Endodermal cell (in vitro differentiated cells): ENCODE measurements at regions not wholly inside any gene's neighbourhood (a gene's known extent, or its start where the extent isn't known, plus 50 kb on each side); places are given as distances from the start of the nearest gene placed in this dataset.
A peak's percentile ranks its signal among the peaks of the same experiment; 100 is the strongest.
"Not testable (repeated sequence)": the region's sequence is repeated elsewhere in the genome, so short reads cannot be mapped to it uniquely, and the experiment has no call there.

ENCODE experiments used
- DNase-seq: peaks from one replicate; pipeline ENCODE4 v3.0.0-alpha.2; 2017
- H3K27ac ChIP-seq: 2 replicates; pipeline ENCODE4 v1.5.1; 2013; ENCODE audit warnings: mild to moderate bottlenecking, low read depth, low read length, moderate library complexity
- H3K27me3 ChIP-seq: 2 replicates; pipeline ENCODE4 v1.6.1; 2013; ENCODE audit warnings: mild to moderate bottlenecking, low read length, moderate library complexity; ENCODE audit not compliant: insufficient read depth, control insufficient read depth, poor library complexity, severe bottlenecking
- H3K36me3 ChIP-seq: 2 replicates; pipeline ENCODE4 v1.7.0; 2013; ENCODE audit warnings: mild to moderate bottlenecking, low read length, moderate library complexity; ENCODE audit not compliant: control insufficient read depth, insufficient read depth
- H3K4me1 ChIP-seq: one replicate; pipeline ENCODE4 v1.7.0; 2013; ENCODE audit warnings: low read length; ENCODE audit not compliant: control insufficient read depth, insufficient read depth
- H3K4me3 ChIP-seq: 2 replicates; pipeline ENCODE4 v1.5.1; 2013; ENCODE audit warnings: mild to moderate bottlenecking, low read length, moderate library complexity
- H3K9ac ChIP-seq: 2 replicates; pipeline ENCODE4 v1.6.1; 2013; ENCODE audit warnings: mild to moderate bottlenecking, low read length, moderate library complexity; ENCODE audit not compliant: poor library complexity, severe bottlenecking; ENCODE audit errors: extremely low read depth
- H3K9me3 ChIP-seq: 2 replicates; pipeline ENCODE4 v1.6.1; 2013; ENCODE audit warnings: mild to moderate bottlenecking, low read length, moderate library complexity; ENCODE audit not compliant: control insufficient read depth
- H3K27ac Mint-ChIP-seq: 2 replicates; pipeline ENCODE4 v1.8.0; 2020; ENCODE audit warnings: mixed read lengths
- H3K27me3 Mint-ChIP-seq: 2 replicates; pipeline ENCODE4 v1.8.0; 2021; ENCODE audit warnings: mild to moderate bottlenecking, mixed read lengths; ENCODE audit not compliant: insufficient read depth
- H3K36me3 Mint-ChIP-seq: 2 replicates; pipeline ENCODE4 v1.8.0; 2020; ENCODE audit warnings: low read depth, mixed read lengths
- H3K4me1 Mint-ChIP-seq: 2 replicates; pipeline ENCODE4 v1.8.0; 2020; ENCODE audit warnings: mixed read lengths
- H3K4me3 Mint-ChIP-seq: 2 replicates; pipeline ENCODE4 v1.8.0; 2020; ENCODE audit warnings: mild to moderate bottlenecking, moderate library complexity, mixed read lengths
- H3K9me3 Mint-ChIP-seq: 2 replicates; pipeline ENCODE4 v1.8.0; 2020; ENCODE audit warnings: mild to moderate bottlenecking, mixed read lengths
- CTCF ChIP-seq: fragments of 200-600 bp; sonication (generic); conservative IDR thresholded peaks from 2 replicates; pipeline ENCODE4 v1.5.0; 2021; ENCODE audit warnings: antibody characterized with exemption, mild to moderate bottlenecking
- WGBS, 2 experiments: methylation state at CpG; one replicate each; pipeline versions ENCODE4 v1.1.5 to v1.1.7; 2013; ENCODE audit warnings: missing lambda C conversion rate in 2 of 2, mixed read lengths in 1 of 2; ENCODE audit not compliant: insufficient coverage in 1 of 2, insufficient read length in 1 of 2; 5-methylcytosine and 5-hydroxymethylcytosine counted together

GRCh38 chr20:11180186-11180585, 506.4 kb upstream of the JAG1 start:
- Mint-ChIP-seq H3K36me3 (peaks cover 3% of the 10 kb centered on the region), H3K27me3 (no peaks in the 10 kb centered on the region), H3K4me3 (no peak overlapping the region), H3K9me3 (peaks cover 24% of the 10 kb centered on the region), H3K4me1 (no peaks in the 10 kb centered on the region), H3K27ac (no peak overlapping the region)
- no peak for DNase-seq
- Histone ChIP-seq H3K27ac (no peak overlapping the region), H3K4me3 (no peak overlapping the region), H3K36me3 (no peaks in the 10 kb centered on the region), H3K27me3 (no peaks in the 10 kb centered on the region), H3K9me3 (peaks cover 27% of the 10 kb centered on the region), H3K4me1 (no peaks in the 10 kb centered on the region), H3K9ac (no peak overlapping the region)
- no peak for TF ChIP-seq CTCF

GRCh38 chr20:11181129-11181528, 507.3 kb upstream of the JAG1 start:
- not testable (repeated sequence) for H3K4me3 ChIP-seq, H3K27ac Mint-ChIP-seq, H3K4me1 Mint-ChIP-seq, H3K27me3 ChIP-seq, H3K36me3 ChIP-seq, H3K4me1 ChIP-seq, H3K4me3 Mint-ChIP-seq, H3K27me3 Mint-ChIP-seq, DNase-seq, H3K27ac ChIP-seq, H3K9ac ChIP-seq, H3K36me3 Mint-ChIP-seq
- H3K9me3 Mint-ChIP-seq, result peaks cover 25% of the 10 kb centered on the region
- H3K9me3 ChIP-seq, result peaks cover 31% of the 10 kb centered on the region
- 89 to 100% methylated on average over 2 to 3 of the region's 3 CpGs for WGBS, 2 experiments

- Mint-ChIP-seq H3K27me3 (no peaks in the 10 kb centered on the region), H3K27ac (no peak overlapping the region), H3K4me3 (no peak overlapping the region), H3K4me1 (no peaks in the 10 kb centered on the region), H3K9me3 (peaks cover 25% of the 10 kb centered on the region), H3K36me3 (peaks cover 3% of the 10 kb centered on the region)
- H3K36me3 ChIP-seq, result no peaks in the 10 kb centered on the region
- H3K4me3 ChIP-seq, result no peak overlapping the region
- DNase-seq, result no peak
- no peak overlapping the region for H3K27ac ChIP-seq
- H3K9me3 ChIP-seq, result peaks cover 31% of the 10 kb centered on the region
- 76 to 83% methylated on average over 3 of the region's 3 CpGs for WGBS, 2 experiments
- H3K27me3 ChIP-seq, result no peaks in the 10 kb centered on the region
- no peaks in the 10 kb centered on the region for H3K4me1 ChIP-seq
- peak; percentile 45 for TF ChIP-seq CTCF
- no peak overlapping the region for H3K9ac ChIP-seq
These were observed 508.2 kb upstream of the JAG1 start for GRCh38 chr20:11181966-11182365.

- H3K9ac ChIP-seq, result no peak overlapping the region
- H3K4me3 ChIP-seq, result no peak overlapping the region
- DNase-seq, result no peak
- H3K36me3 Mint-ChIP-seq, result peaks cover 3% of the 10 kb centered on the region
- peaks cover 25% of the 10 kb centered on the region for H3K9me3 Mint-ChIP-seq
- WGBS, 2 experiments, result 86% methylated on average over 1 of the region's 1 CpG; no CpG with 5 or more reads in 1 of the 2 experiments
- H3K4me3 Mint-ChIP-seq, result no peak overlapping the region
- H3K27me3 Mint-ChIP-seq, result no peaks in the 10 kb centered on the region
- no peak overlapping the region for H3K27ac ChIP-seq
- no peaks in the 10 kb centered on the region for H3K36me3 ChIP-seq
- no peak for TF ChIP-seq CTCF
- no peaks in the 10 kb centered on the region for H3K4me1 ChIP-seq
- H3K27me3 ChIP-seq, result no peaks in the 10 kb centered on the region
- H3K27ac Mint-ChIP-seq, result no peak overlapping the region
- no peaks in the 10 kb centered on the region for H3K4me1 Mint-ChIP-seq
- H3K9me3 ChIP-seq, result peaks cover 31% of the 10 kb centered on the region
These were observed 508.9 kb upstream of the JAG1 start for GRCh38 chr20:11182720-11183119.
